Neural progenitor cell (in vitro differentiated cells): ENCODE measurements at regions not wholly inside any gene's neighbourhood (a gene's known extent, or its start where the extent isn't known, plus 50 kb on each side); places are given as distances from the start of the nearest gene placed in this dataset.
"Not testable (repeated sequence)": the region's sequence is repeated elsewhere in the genome, so short reads cannot be mapped to it uniquely, and the experiment has no call there.

Experiments
- DNase-seq: peaks from one replicate; pipeline ENCODE4 v3.0.0-alpha.2; 2016; ENCODE audit warnings: low spot score
- H2AFZ ChIP-seq: fragments of 200-600 bp; sonication (generic); replicated peaks from 2 replicates; pipeline ENCODE4 v1.6.1; 2016; ENCODE audit warnings: antibody characterized with exemption
- H3F3A ChIP-seq: fragments of 200-600 bp; sonication (generic); 2 replicates; pipeline ENCODE4 v1.6.1; 2016; ENCODE audit warnings: antibody characterized with exemption, low read depth
- H3K27ac ChIP-seq: fragments of 200-600 bp; sonication (generic); 2 replicates; pipeline ENCODE4 v1.5.1; 2016; ENCODE audit warnings: mild to moderate bottlenecking
- H3K27me3 ChIP-seq: fragments of 200-600 bp; sonication (generic); 2 replicates; pipeline ENCODE4 v1.6.1; 2016; ENCODE audit warnings: mild to moderate bottlenecking, moderate library complexity
- H3K36me3 ChIP-seq: fragments of 200-600 bp; sonication (generic); 2 replicates; pipeline ENCODE4 v1.5.1; 2016
- H3K4me1 ChIP-seq: fragments of 200-600 bp; sonication (generic); 2 replicates; pipeline ENCODE4 v1.6.1; 2016; ENCODE audit warnings: mixed run types
- H3K4me2 ChIP-seq: fragments of 200-600 bp; sonication (generic); 2 replicates; pipeline ENCODE4 v1.6.1; 2016
- H3K4me3 ChIP-seq: fragments of 200-600 bp; sonication (generic); 2 replicates; pipeline ENCODE4 v1.5.1; 2016
- H3K79me2 ChIP-seq: fragments of 200-600 bp; sonication (generic); 2 replicates; pipeline ENCODE4 v1.6.1; 2016; ENCODE audit warnings: low read depth
- H3K9ac ChIP-seq: fragments of 200-600 bp; sonication (generic); 2 replicates; pipeline ENCODE4 v1.6.1; 2016
- H3K9me3 ChIP-seq: fragments of 200-600 bp; sonication (generic); 2 replicates; pipeline ENCODE4 v1.5.1; 2016; ENCODE audit warnings: low read depth
- H4K20me1 ChIP-seq: fragments of 200-600 bp; sonication (generic); 2 replicates; pipeline ENCODE4 v1.6.1; 2016; ENCODE audit warnings: low read depth
- H3K27ac Mint-ChIP-seq: 3 replicates; pipeline ENCODE4 v1.8.0; 2021; ENCODE audit warnings: mixed read lengths
- H3K27me3 Mint-ChIP-seq: 2 replicates; pipeline ENCODE4 v1.8.0; 2022; ENCODE audit warnings: low read depth, mild to moderate bottlenecking, inconsistent platforms, moderate library complexity, mixed read lengths; ENCODE audit not compliant: insufficient read depth
- H3K36me3 Mint-ChIP-seq: 3 replicates; pipeline ENCODE4 v1.8.0; 2021; ENCODE audit warnings: mixed read lengths
- H3K4me1 Mint-ChIP-seq: 3 replicates; pipeline ENCODE4 v1.8.0; 2021; ENCODE audit warnings: mixed read lengths
- H3K4me3 Mint-ChIP-seq: 3 replicates; pipeline ENCODE4 v1.8.0; 2021; ENCODE audit warnings: mild to moderate bottlenecking, moderate library complexity, mixed read lengths
- H3K9me3 Mint-ChIP-seq: 3 replicates; pipeline ENCODE4 v1.8.0; 2020; ENCODE audit warnings: mixed read lengths
- EZH2 ChIP-seq: fragments of 200-600 bp; sonication (generic); IDR thresholded peaks from 2 replicates; pipeline ENCODE4 v1.6.1; 2017; ENCODE audit warnings: antibody characterized with exemption, mild to moderate bottlenecking, moderate library complexity
- EZH2phosphoT487 ChIP-seq: fragments of 200-600 bp; sonication (generic); IDR thresholded peaks from 2 replicates; pipeline ENCODE4 v1.6.1; 2017; ENCODE audit warnings: antibody characterized with exemption
- TF ChIP-seq, protein P1 (sequence below): fragments of 200-600 bp; sonication (generic); IDR thresholded peaks from 2 replicates; pipeline ENCODE4 v1.5.1; 2017; ENCODE audit warnings: antibody characterized with exemption, mild to moderate bottlenecking

DNA sequence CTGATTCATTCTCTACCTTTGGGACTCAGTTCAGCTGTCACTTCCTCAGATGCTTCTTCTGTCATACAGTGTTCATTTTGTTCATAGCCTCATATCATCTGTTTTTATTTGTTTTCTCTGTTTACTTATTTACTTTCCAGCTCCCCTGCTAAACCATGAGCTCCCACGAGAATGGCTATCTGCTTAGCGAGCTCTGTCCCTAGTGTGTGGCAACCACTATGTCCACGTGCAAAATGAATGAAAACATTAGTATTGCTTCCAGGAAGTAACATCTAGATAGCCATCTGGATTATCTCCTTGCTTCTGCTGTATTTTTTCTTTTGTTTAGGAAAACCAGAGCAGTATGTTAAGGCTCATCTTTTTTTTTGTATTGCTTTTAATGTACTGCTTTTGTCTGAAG is 417.0 kb upstream of the SLC35B3 start:
- no peaks in the 10 kb centered on the region for H3K27me3 Mint-ChIP-seq
- H3K4me3 Mint-ChIP-seq: no peak overlapping the region

DNA sequence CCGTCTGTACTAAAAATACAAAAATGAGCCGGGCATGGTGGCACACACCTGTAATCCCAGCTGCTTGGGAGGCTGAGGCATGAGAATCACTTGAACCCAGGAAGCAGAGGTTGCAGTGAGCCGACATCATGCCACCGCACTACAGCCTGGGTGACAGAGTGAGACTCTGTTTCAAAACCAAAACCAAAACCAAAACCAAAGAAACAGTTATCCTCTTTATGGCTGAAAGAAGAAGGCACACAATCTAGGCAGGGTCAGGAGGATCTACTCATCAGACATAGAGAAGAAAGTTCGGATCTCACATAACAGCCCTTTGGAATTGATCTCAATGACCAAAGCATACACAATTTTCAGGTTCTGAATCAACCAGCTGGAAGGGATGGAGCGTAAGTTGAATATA is 411.3 kb upstream of the SLC35B3 start:
- H3K9me3 ChIP-seq, H3K79me2 ChIP-seq, H3K4me1 ChIP-seq, H3K27me3 Mint-ChIP-seq, H3K4me1 Mint-ChIP-seq, H4K20me1 ChIP-seq, H3F3A ChIP-seq, H3K4me3 Mint-ChIP-seq, H3K27ac Mint-ChIP-seq, H3K36me3 ChIP-seq, H3K36me3 Mint-ChIP-seq, H3K4me3 ChIP-seq, H3K9ac ChIP-seq, DNase-seq, H2AFZ ChIP-seq, H3K4me2 ChIP-seq, H3K27me3 ChIP-seq, H3K27ac ChIP-seq: not testable (repeated sequence)
- H3K9me3 Mint-ChIP-seq: peaks cover 10% of the 10 kb centered on the region

More for the DNA sequence above, 417.0 kb upstream of the SLC35B3 start:
- TF ChIP-seq EZH2phosphoT487 (no peak), EZH2 (no peak)
- TF ChIP-seq, protein P1, sequence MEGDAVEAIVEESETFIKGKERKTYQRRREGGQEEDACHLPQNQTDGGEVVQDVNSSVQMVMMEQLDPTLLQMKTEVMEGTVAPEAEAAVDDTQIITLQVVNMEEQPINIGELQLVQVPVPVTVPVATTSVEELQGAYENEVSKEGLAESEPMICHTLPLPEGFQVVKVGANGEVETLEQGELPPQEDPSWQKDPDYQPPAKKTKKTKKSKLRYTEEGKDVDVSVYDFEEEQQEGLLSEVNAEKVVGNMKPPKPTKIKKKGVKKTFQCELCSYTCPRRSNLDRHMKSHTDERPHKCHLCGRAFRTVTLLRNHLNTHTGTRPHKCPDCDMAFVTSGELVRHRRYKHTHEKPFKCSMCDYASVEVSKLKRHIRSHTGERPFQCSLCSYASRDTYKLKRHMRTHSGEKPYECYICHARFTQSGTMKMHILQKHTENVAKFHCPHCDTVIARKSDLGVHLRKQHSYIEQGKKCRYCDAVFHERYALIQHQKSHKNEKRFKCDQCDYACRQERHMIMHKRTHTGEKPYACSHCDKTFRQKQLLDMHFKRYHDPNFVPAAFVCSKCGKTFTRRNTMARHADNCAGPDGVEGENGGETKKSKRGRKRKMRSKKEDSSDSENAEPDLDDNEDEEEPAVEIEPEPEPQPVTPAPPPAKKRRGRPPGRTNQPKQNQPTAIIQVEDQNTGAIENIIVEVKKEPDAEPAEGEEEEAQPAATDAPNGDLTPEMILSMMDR: no peak
- Histone ChIP-seq H4K20me1 (no peaks in the 10 kb centered on the region), H3K9me3 (no peaks in the 10 kb centered on the region), H3K4me3 (no peak overlapping the region), H3F3A (no peaks in the 10 kb centered on the region), H2AFZ (no peak overlapping the region), H3K9ac (no peak overlapping the region), H3K4me2 (no peak overlapping the region), H3K36me3 (no peaks in the 10 kb centered on the region), H3K27me3 (no peaks in the 10 kb centered on the region), H3K27ac (no peak overlapping the region), H3K79me2 (no peaks in the 10 kb centered on the region), H3K4me1 (no peaks in the 10 kb centered on the region)
- H3K27ac Mint-ChIP-seq: no peak overlapping the region
- H3K36me3 Mint-ChIP-seq: no peaks in the 10 kb centered on the region
- no peak for DNase-seq
- peaks cover 2% of the 10 kb centered on the region for H3K4me1 Mint-ChIP-seq
- H3K9me3 Mint-ChIP-seq: no peaks in the 10 kb centered on the region

DNA sequence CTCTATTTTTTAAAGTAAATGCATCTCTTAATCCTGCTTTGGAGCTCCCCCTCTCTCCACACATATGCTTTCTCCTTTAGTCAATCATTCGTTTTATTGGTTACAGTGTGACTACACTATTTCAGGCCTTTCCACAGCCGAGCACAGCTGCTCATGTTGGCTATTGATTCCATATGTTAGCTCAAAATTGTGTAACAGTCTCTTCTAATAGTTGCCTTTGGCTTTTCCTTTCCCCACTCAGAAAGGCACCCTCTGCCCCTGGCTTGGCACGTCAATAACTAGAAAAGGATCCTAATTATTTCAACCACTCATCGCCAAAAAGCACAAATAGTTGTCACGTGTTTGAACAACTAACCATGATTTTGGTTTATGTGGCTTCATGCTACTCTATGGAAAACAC is 410.3 kb upstream of the SLC35B3 start:
- H3K27ac Mint-ChIP-seq: no peak overlapping the region

DNA sequence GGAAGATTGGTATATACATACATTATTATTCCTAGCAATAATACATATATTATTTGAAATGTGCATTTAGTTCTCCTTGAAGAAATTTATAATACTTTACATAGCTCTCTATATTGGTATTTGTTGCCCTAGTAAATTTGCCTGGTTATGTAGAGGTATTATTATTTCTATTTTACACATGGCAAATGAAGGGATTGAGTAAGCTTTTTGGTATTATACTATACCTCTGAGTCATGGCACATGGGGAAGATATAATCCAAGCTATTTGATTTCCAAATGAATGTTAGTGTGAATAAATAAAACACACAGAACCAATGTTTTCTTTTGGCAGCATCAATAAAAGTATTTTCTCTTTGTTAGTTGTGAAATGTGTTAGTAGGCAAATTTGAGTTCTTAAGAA is 409.6 kb upstream of the SLC35B3 start:
- H3F3A ChIP-seq: no peaks in the 10 kb centered on the region
- no peaks in the 10 kb centered on the region for H3K27me3 ChIP-seq
- no peaks in the 10 kb centered on the region for H3K4me1 ChIP-seq
- no peak overlapping the region for H2AFZ ChIP-seq
- no peaks in the 10 kb centered on the region for H3K36me3 ChIP-seq
- DNase-seq: no peak
- H3K27ac Mint-ChIP-seq: no peak overlapping the region
- H3K27me3 Mint-ChIP-seq: peaks cover 5% of the 10 kb centered on the region
- H3K4me3 ChIP-seq: no peak overlapping the region
- H3K9me3 Mint-ChIP-seq: peaks cover 10% of the 10 kb centered on the region
- no peaks in the 10 kb centered on the region for H4K20me1 ChIP-seq
- H3K4me2 ChIP-seq: no peak overlapping the region
- H3K9me3 ChIP-seq: no peaks in the 10 kb centered on the region
- no peak overlapping the region for H3K4me3 Mint-ChIP-seq
- no peaks in the 10 kb centered on the region for H3K79me2 ChIP-seq
- TF ChIP-seq EZH2phosphoT487 (no peak), EZH2 (no peak)
- TF ChIP-seq, protein P1: no peak
- H3K9ac ChIP-seq: no peak overlapping the region
- H3K36me3 Mint-ChIP-seq: no peaks in the 10 kb centered on the region
- no peak overlapping the region for H3K27ac ChIP-seq
- peaks cover 2% of the 10 kb centered on the region for H3K4me1 Mint-ChIP-seq

More for the DNA sequence above, 410.3 kb upstream of the SLC35B3 start:
- H3K27me3 ChIP-seq: no peaks in the 10 kb centered on the region
- Mint-ChIP-seq H3K4me1 (no peaks in the 10 kb centered on the region), H3K27me3 (peaks cover 3% of the 10 kb centered on the region), H3K4me3 (no peak overlapping the region), H3K9me3 (peaks cover 10% of the 10 kb centered on the region), H3K36me3 (no peaks in the 10 kb centered on the region)
- H3F3A ChIP-seq: no peaks in the 10 kb centered on the region
- no peak overlapping the region for H3K4me3 ChIP-seq
- H3K9me3 ChIP-seq: no peaks in the 10 kb centered on the region
- no peak overlapping the region for H3K27ac ChIP-seq
- H3K9ac ChIP-seq: no peak overlapping the region
- no peaks in the 10 kb centered on the region for H3K79me2 ChIP-seq
- no peak for DNase-seq
- no peak for TF ChIP-seq EZH2
- no peak for TF ChIP-seq EZH2phosphoT487
- TF ChIP-seq, protein P1: no peak
- H3K4me1 ChIP-seq: no peaks in the 10 kb centered on the region
- H3K4me2 ChIP-seq: no peak overlapping the region
- H4K20me1 ChIP-seq: no peaks in the 10 kb centered on the region
- no peak overlapping the region for H2AFZ ChIP-seq
- H3K36me3 ChIP-seq: no peaks in the 10 kb centered on the region
